Neuronal stem cell (in vitro differentiated cells): ENCODE measurements at regions not wholly inside any gene's neighbourhood (a gene's known extent, or its start where the extent isn't known, plus 50 kb on each side); places are given as distances from the start of the nearest gene placed in this dataset.
"Not testable (repeated sequence)": the region's sequence is repeated elsewhere in the genome, so short reads cannot be mapped to it uniquely, and the experiment has no call there.

Source experiments
- DNase-seq: peaks from one replicate; pipeline ENCODE4 v3.0.0-alpha.2; 2013; ENCODE audit warnings: low spot score
- H2AFZ ChIP-seq: one replicate; pipeline ENCODE4 v1.6.1; 2013; ENCODE audit warnings: mild to moderate bottlenecking, low read length, inconsistent platforms
- H2AK5ac ChIP-seq: 2 replicates; pipeline ENCODE4 v1.6.1; 2013; ENCODE audit warnings: low read depth, mild to moderate bottlenecking, inconsistent platforms, low read length, moderate library complexity, mixed read lengths
- H2BK120ac ChIP-seq: 2 replicates; pipeline ENCODE4 v1.6.1; 2013; ENCODE audit warnings: low read depth, mild to moderate bottlenecking, inconsistent platforms, low read length, moderate library complexity, mixed read lengths
- H2BK12ac ChIP-seq: one replicate; pipeline ENCODE4 v1.6.1; 2013; ENCODE audit warnings: low read length, inconsistent platforms
- H2BK15ac ChIP-seq: 2 replicates; pipeline ENCODE4 v1.6.1; 2013; ENCODE audit warnings: mild to moderate bottlenecking, low read length, inconsistent platforms, mixed read lengths
- H2BK5ac ChIP-seq: one replicate; pipeline ENCODE4 v1.6.1; 2013; ENCODE audit warnings: inconsistent platforms, mild to moderate bottlenecking, low read length, moderate library complexity
- H3K14ac ChIP-seq: one replicate; pipeline ENCODE4 v1.6.1; 2013; ENCODE audit warnings: low read length, inconsistent platforms
- H3K18ac ChIP-seq: 2 replicates; pipeline ENCODE4 v1.6.1; 2013; ENCODE audit warnings: low read length, inconsistent platforms
- H3K23ac ChIP-seq: 2 replicates; pipeline ENCODE4 v1.6.1; 2013; ENCODE audit warnings: low read depth, mild to moderate bottlenecking, mixed read lengths, low read length, inconsistent platforms; ENCODE audit not compliant: poor library complexity
- H3K27ac ChIP-seq: replicated peaks from 3 replicates; pipeline ENCODE4 v1.5.1; 2013; ENCODE audit warnings: low read length, inconsistent platforms
- H3K27me3 ChIP-seq, 3 experiments: 2 replicates each; pipeline ENCODE4 v1.6.1; 2013; ENCODE audit warnings: low read length in 3 of 3, mild to moderate bottlenecking in 2 of 3, inconsistent platforms in 1 of 3, low read depth in 1 of 3, mixed read lengths in 1 of 3, moderate library complexity in 1 of 3; ENCODE audit not compliant: control insufficient read depth in 3 of 3, insufficient read depth in 3 of 3
- H3K36me3 ChIP-seq, 2 donors: replicated peaks in 1 of 2; 2 replicates each; pipeline ENCODE4 v1.6.1; 2013; ENCODE audit warnings: low read length in 2 of 2; ENCODE audit not compliant: control insufficient read depth in 2 of 2, insufficient read depth in 2 of 2
- H3K4ac ChIP-seq: 2 replicates; pipeline ENCODE4 v1.6.1; 2013; ENCODE audit warnings: inconsistent platforms, mild to moderate bottlenecking, low read length, moderate library complexity
- H3K4me1 ChIP-seq, 2 donors: 1 replicate in 1 of 2; 2 replicates in 1 of 2; pipeline ENCODE4 v1.6.1; 2013; ENCODE audit warnings: low read length in 2 of 2, low read depth in 1 of 2; ENCODE audit not compliant: control insufficient read depth in 2 of 2, insufficient read depth in 1 of 2
- H3K4me2 ChIP-seq: one replicate; pipeline ENCODE4 v1.6.1; 2013; ENCODE audit warnings: mild to moderate bottlenecking, low read length, inconsistent platforms; ENCODE audit not compliant: insufficient read depth, poor library complexity, severe bottlenecking
- H3K4me3 ChIP-seq, 2 donors: 2 replicates each; pipeline ENCODE4 v1.5.1; 2013; ENCODE audit warnings: low read length in 2 of 2, mild to moderate bottlenecking in 2 of 2, inconsistent platforms in 1 of 2, moderate library complexity in 1 of 2
- H3K79me1 ChIP-seq: one replicate; pipeline ENCODE4 v1.6.1; 2013; ENCODE audit warnings: low read depth, mild to moderate bottlenecking, inconsistent platforms, low read length, moderate library complexity
- H3K9ac ChIP-seq: one replicate; pipeline ENCODE4 v1.6.1; 2013; ENCODE audit warnings: mild to moderate bottlenecking, low read depth, low read length, inconsistent platforms; ENCODE audit not compliant: poor library complexity
- H3K9me3 ChIP-seq, 2 donors: replicated peaks in 1 of 2; 2 replicates each; pipeline versions ENCODE3 to v1.6.1; 2013; ENCODE audit warnings: low read length in 2 of 2, mild to moderate bottlenecking in 2 of 2, inconsistent platforms in 1 of 2, low read depth in 1 of 2, mixed read lengths in 1 of 2, moderate library complexity in 1 of 2; ENCODE audit not compliant: control insufficient read depth in 2 of 2, insufficient read depth in 1 of 2
- H4K8ac ChIP-seq: one replicate; pipeline ENCODE4 v1.6.1; 2013; ENCODE audit warnings: low read depth, mild to moderate bottlenecking, inconsistent platforms, low read length, moderate library complexity
- H4K91ac ChIP-seq: one replicate; pipeline ENCODE4 v1.6.1; 2013; ENCODE audit warnings: low read length, low read depth, mild to moderate bottlenecking, inconsistent platforms; ENCODE audit not compliant: poor library complexity
- WGBS, 2 donors: extraction: QIAGEN DNeasy Blood & Tissue Kit; methylation state at CpG; one replicate each; pipeline ENCODE4 v1.1.7; 2013; ENCODE audit warnings: missing lambda C conversion rate in 2 of 2, mixed read lengths in 1 of 2; ENCODE audit not compliant: insufficient read length in 2 of 2, insufficient replicate concordance in 1 of 2; ENCODE audit errors: extremely low coverage in 2 of 2; 5-methylcytosine and 5-hydroxymethylcytosine counted together

DNA sequence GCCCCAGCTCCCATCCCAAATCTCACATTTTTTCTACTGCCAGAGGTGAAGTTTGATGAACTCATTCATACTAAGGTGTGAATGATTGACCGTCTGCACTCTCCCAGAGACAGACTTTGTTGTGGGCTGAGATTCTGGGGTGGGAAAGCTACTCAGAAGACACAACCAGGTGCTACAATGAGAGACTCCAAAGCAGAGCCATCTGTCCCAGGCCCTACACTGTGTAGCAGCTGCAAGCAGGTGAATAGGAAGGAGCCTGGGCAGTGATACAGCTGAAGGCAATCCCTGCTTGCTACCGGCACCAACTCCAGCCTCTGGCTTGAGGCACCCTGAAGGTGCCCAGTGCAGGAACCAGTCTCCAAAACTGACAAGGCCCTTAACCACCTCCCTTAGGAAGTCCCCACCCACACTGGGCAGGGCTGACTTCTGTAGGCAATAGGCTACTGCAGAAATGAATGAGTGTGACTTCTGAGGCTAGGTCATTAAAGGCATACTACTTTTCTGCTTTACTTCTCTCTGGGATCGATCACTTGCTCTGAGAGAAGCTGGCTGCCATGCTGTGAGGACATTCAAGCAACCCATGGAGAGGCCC lies 79.7 kb upstream of the RUNX3 start:
- Histone ChIP-seq H3K27ac (no peak overlapping the region), H4K8ac (no peak overlapping the region), H3K4ac (no peak overlapping the region), H3K36me3 (no peaks in the 10 kb centered on the region), H2BK120ac (no peak overlapping the region), H2AFZ (no peak overlapping the region), H3K4me1 (peaks cover 0 to 11% of the 10 kb centered on the region in 2 donors), H2AK5ac (no peak overlapping the region), H3K9ac (no peak overlapping the region), H3K79me1 (no peaks in the 10 kb centered on the region), H3K4me2 (no peak overlapping the region), H3K27me3 (peaks cover 0 to 53% (median 0%) of the 10 kb centered on the region in 3 experiments), H2BK5ac (no peak overlapping the region), H3K4me3 (no peak overlapping the region), H3K14ac (no peak overlapping the region), H4K91ac (no peak overlapping the region), H2BK15ac (peak overlapping the region; percentile 56), H3K23ac (no peak overlapping the region), H2BK12ac (no peak overlapping the region), H3K9me3 (peaks cover 0 to 6% of the 10 kb centered on the region in 2 donors), H3K18ac (peak overlapping the region; percentile 68)
- no peak for DNase-seq
- no CpG with 5 or more reads among the region's 3 CpGs for whole genome bisulfite sequencing, 2 donors

DNA sequence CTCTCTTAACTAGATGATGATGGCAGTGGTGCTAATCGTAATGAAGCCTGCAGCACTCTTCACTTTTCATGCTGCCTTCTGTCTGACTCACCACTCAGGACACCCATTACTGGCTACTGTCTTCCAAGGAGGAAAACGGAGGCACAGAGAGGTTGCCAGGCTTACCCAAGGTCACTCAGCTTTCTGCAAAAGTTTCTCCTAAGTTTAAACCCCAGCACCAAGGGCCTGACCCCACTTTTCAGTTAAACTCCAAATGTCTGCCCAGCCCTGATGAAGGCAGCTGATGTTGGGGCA lies 78.1 kb upstream of the RUNX3 start:
- Histone ChIP-seq H3K27ac (no peak overlapping the region), H3K14ac (no peak overlapping the region), H2BK5ac (no peak overlapping the region), H2BK12ac (no peak overlapping the region), H3K79me1 (no peaks in the 10 kb centered on the region), H2AK5ac (peak overlapping the region; percentile 48), H2BK120ac (no peak overlapping the region), H3K36me3 (no peaks in the 10 kb centered on the region), H3K27me3 (peaks cover 0 to 58% (median 0%) of the 10 kb centered on the region in 3 experiments), H3K9me3 (peaks cover 0 to 3% of the 10 kb centered on the region in 2 donors), H4K8ac (no peak overlapping the region), H4K91ac (no peak overlapping the region), H2BK15ac (no peak overlapping the region), H3K23ac (no peak overlapping the region), H2AFZ (no peak overlapping the region), H3K4ac (no peak overlapping the region), H3K4me3 (no peak overlapping the region), H3K4me1 (peaks cover 0 to 11% of the 10 kb centered on the region in 2 donors), H3K4me2 (no peak overlapping the region), H3K9ac (no peak overlapping the region), H3K18ac (peak overlapping the region; percentile 24)
- DNase-seq, result no peak
- WGBS, 2 donors, result no CpG with 5 or more reads among the region's 2 CpGs

DNA sequence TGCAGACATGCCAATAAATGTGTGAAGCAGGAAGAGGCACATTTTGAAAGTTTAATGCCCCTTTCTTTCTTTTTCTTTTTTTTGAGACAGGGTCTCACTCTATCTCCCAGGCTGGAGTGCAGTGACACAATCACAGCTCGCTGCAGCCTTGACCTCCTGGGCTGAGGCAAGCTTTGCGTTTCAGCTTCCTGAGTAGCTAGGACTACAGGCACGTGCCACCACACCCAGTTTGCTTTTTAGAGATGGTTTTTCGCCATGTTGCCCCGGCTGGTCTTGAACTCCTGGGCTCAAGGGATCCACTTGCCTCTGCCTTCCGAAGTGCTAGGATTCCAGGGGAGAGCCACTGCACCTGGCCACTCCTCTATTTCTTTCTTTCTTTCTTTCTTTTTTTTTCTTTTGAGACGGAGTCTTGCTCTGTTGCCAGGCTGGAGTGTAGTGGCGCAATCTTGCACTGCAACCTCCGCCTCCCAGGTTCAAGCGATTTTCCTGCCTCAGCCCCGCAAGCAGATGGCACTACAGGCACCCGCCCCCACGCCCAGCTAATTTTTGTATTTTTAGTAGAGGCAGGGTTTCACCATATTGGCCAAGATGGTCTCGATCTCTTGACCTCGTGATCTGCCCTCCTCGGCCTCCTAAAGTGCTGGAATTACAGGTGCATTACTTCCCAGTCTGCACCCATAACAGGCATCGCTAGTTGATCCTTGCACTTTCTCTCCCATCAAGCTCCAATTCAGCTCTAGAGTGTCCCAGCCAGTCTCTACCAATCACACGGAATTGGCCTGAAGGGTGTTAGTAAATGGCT lies 77.5 kb upstream of the RUNX3 start:
- not testable (repeated sequence) for H3K79me1 ChIP-seq, H3K9ac ChIP-seq, DNase-seq, H3K9me3 ChIP-seq, H3K4me3 ChIP-seq, H3K27ac ChIP-seq, H4K8ac ChIP-seq, H2BK12ac ChIP-seq, H2AK5ac ChIP-seq, H3K14ac ChIP-seq, H2BK15ac ChIP-seq, H3K23ac ChIP-seq, H2BK5ac ChIP-seq, H3K36me3 ChIP-seq, H3K18ac ChIP-seq, H2BK120ac ChIP-seq, H2AFZ ChIP-seq, H4K91ac ChIP-seq, H3K4me2 ChIP-seq, H3K4ac ChIP-seq
- Histone ChIP-seq H3K27me3 (peaks cover 0 to 58% (median 0%) of the 10 kb centered on the region in 3 experiments), H3K4me1 (peaks cover 0 to 11% of the 10 kb centered on the region in 2 donors)
- no CpG with 5 or more reads among the region's 18 CpGs for WGBS, 2 donors

DNA sequence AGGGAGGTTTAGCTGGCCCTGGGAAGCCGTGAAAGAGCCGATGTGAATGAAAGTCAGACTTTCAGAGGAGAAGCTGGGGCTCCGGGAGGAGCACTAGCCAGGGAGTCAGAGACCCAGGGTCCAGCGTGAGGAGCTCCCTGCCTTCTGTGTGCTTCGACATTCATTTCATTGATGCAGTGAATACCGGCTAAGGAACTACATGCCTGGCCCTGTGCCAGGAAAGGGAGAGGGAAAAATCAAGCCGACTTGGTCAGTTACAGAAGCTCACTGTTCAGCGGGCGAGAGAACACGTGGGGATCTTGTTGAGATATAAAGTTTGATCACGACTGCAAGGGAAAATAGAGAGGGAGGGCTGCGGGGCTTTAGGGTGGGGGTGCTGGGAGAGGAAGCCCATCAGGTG lies 76.7 kb upstream of the RUNX3 start:
- no peaks in the 10 kb centered on the region for H3K79me1 ChIP-seq
- no peak overlapping the region for H2BK15ac ChIP-seq
- no peak overlapping the region for H3K4ac ChIP-seq
- peaks cover 0 to 54% (median 0%) of the 10 kb centered on the region in 3 experiments for H3K27me3 ChIP-seq
- H3K27ac ChIP-seq, result no peak overlapping the region
- no peak overlapping the region for H3K4me3 ChIP-seq
- H3K18ac ChIP-seq, result no peak overlapping the region
- H2AFZ ChIP-seq, result no peak overlapping the region
- DNase-seq, result no peak
- H4K8ac ChIP-seq, result no peak overlapping the region
- H4K91ac ChIP-seq, result no peak overlapping the region
- H2BK120ac ChIP-seq, result no peak overlapping the region
- no peak overlapping the region for H2BK12ac ChIP-seq
- no peak overlapping the region for H3K23ac ChIP-seq
- H3K14ac ChIP-seq, result no peak overlapping the region
- H3K9me3 ChIP-seq, result peaks cover 0 to 3% of the 10 kb centered on the region in 2 donors
- H3K4me1 ChIP-seq, result peaks cover 0 to 5% of the 10 kb centered on the region in 2 donors
- WGBS, 2 donors, result no CpG with 5 or more reads among the region's 12 CpGs
- H3K4me2 ChIP-seq, result no peak overlapping the region
- no peaks in the 10 kb centered on the region for H3K36me3 ChIP-seq
- no peak overlapping the region for H2BK5ac ChIP-seq
- H3K9ac ChIP-seq, result no peak overlapping the region
- no peak overlapping the region for H2AK5ac ChIP-seq
